NAMALWA (cell line): ENCODE measurements at regions not wholly inside any gene's neighbourhood (a gene's known extent, or its start where the extent isn't known, plus 50 kb on each side); places are given as distances from the start of the nearest gene placed in this dataset.
A peak's percentile ranks its signal among the peaks of the same experiment; 100 is the strongest.
"Not testable (repeated sequence)": the region's sequence is repeated elsewhere in the genome, so short reads cannot be mapped to it uniquely, and the experiment has no call there.

Experiments
- DNase-seq: peaks from one replicate; pipeline ENCODE4 v3.0.0-alpha.2; 2015; ENCODE audit warnings: low spot score

GRCh38 chr1:79969886-79970285 lies 963.4 kb upstream of the ADGRL4 start:
- DNase-seq: peak; percentile 7

GRCh38 chr1:79966438-79966837 lies 959.9 kb upstream of the ADGRL4 start:
- no peak for DNase-seq

- DNase-seq: no peak
Measured at GRCh38 chr1:79959635-79960034, 953.1 kb upstream of the ADGRL4 start.

DNA sequence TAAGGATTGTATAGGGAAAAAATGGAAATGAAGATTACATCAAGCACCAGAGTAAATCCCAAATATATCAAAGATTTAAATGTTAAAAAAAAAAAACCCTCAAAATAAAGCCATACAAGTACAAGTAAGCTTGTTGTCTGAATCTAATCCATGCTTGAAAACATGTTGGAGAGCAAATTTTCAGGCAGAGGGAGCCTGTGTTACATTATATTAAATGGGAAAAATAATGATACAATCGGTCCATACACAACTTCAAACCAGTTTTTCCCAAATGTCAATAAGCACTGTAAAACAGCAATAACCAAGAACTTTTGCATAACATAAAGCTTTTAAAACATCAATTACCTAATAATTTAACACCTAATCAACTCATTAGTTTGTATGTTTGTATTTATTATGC lies 949.4 kb upstream of the ADGRL4 start:
- no peak for DNase-seq

GRCh38 chr1:79950511-79950910 lies 944.0 kb upstream of the ADGRL4 start:
- no peak for DNase-seq

GRCh38 chr1:79945391-79945790 lies 938.9 kb upstream of the ADGRL4 start:
- DNase-seq: no peak

GRCh38 chr1:79929356-79929755 lies 922.8 kb upstream of the ADGRL4 start:
- no peak for DNase-seq

GRCh38 chr1:79928901-79929300 lies 922.4 kb upstream of the ADGRL4 start:
- DNase-seq: no peak

GRCh38 chr1:79920960-79921669 lies 914.6 kb upstream of the ADGRL4 start:
- DNase-seq: no peak

DNA sequence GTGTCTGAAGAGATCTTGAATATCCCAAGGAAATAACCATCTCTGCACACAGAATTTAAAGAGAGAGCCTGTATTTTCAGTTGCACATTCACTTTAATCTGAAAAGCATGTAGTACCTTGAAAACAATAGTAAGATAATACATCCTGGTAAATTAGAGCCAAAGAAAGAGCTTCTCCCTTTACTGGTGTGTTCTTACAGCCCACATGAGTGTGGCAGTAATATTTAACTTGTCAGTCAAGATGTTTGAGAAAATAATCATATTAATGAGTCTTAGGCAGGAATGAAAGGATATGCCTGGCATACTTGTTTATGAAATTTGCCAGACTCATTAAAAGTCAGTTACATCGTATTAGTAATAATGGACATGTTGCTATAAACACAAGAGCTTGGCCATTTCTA lies 908.4 kb upstream of the ADGRL4 start:
- no peak for DNase-seq

DNA sequence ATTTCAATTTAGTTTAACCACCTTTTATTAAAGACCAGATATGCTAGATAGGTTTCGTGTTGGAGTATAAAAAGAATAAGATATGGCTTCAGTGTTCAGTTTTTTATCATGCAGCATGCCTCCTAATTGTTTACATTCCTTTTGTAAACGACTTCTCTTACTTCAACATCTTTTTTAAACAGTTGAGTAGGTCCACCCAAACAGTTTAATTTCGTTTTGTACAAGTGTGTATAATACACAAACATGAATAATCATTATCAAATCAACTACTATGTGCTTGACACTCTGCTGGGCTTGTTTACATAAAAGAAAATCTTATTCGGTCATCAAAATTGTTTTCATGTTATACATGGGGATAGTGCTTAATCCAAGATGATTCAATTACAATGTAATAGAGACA lies 906.3 kb upstream of the ADGRL4 start:
- no peak for DNase-seq

DNA sequence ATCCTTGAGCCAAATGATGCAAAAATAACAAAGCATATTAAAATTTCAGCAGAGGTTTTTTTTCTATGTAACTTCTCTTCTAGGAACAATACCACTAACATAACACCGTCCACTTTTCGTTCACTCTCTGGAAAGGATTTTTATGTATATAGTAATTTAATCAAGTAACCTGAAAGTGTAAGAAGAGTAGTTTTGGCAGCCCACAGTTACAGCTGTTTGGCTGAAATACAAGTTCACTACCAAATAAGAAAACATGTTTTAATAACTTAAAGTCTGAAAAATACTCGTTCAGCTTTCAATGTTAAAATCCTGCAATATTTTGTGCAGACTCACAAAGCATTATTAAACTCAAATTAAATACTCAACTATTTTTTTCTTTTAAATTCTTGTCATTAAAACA lies 896.8 kb upstream of the ADGRL4 start:
- DNase-seq: no peak

GRCh38 chr1:79902418-79902817 lies 895.9 kb upstream of the ADGRL4 start:
- no peak for DNase-seq

- DNase-seq: no peak
Measured at GRCh38 chr1:79899914-79900313, 893.4 kb upstream of the ADGRL4 start.

GRCh38 chr1:79896140-79896539 lies 889.6 kb upstream of the ADGRL4 start:
- DNase-seq: no peak

DNA sequence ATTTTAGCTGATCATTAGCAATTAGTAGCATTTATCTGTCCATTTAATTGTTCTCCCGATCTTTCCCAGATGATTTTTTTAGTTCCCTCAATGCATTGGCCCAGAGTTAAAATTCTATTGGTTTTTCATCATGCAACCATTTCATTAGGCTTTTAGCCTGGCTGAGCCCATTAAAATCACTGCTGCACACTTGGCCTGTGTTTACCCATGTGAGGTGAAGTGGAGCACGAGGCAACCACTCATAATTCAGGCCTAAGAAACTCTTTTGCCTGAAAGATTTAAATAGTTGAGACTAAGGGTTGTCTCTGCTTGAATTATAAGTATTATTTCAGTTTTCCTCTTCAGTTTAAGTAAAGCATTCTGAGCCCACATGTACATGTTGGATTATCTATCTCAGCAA lies 889.0 kb upstream of the ADGRL4 start:
- no peak for DNase-seq

- DNase-seq: not testable (repeated sequence)
Measured at GRCh38 chr1:79894129-79894528, 887.6 kb upstream of the ADGRL4 start.

GRCh38 chr1:79887059-79887458 lies 880.5 kb upstream of the ADGRL4 start:
- DNase-seq: no peak

DNA sequence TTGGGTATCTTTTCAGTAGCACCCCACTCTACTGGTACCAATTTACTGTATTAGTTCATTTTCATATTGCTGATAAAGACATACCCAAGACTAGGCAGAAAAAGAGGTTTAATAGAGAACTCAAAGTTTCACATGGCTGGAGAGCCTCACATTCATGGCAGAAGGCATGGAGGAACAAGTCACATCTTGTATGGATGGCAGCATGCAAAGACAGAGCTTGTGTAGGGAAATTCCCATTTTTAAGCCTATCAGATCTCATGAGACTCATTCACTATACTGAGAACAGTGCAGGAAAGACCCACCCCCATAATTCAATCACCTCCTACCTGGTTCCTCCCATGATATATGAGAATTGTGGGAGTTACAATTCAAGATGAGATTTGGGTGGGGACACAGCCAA lies 878.6 kb upstream of the ADGRL4 start:
- no peak for DNase-seq

- no peak for DNase-seq
Measured at GRCh38 chr1:79877086-79877485, 870.6 kb upstream of the ADGRL4 start.

GRCh38 chr1:79875187-79875586 lies 868.7 kb upstream of the ADGRL4 start:
- no peak for DNase-seq

GRCh38 chr1:79874289-79874688 lies 867.8 kb upstream of the ADGRL4 start:
- no peak for DNase-seq

DNA sequence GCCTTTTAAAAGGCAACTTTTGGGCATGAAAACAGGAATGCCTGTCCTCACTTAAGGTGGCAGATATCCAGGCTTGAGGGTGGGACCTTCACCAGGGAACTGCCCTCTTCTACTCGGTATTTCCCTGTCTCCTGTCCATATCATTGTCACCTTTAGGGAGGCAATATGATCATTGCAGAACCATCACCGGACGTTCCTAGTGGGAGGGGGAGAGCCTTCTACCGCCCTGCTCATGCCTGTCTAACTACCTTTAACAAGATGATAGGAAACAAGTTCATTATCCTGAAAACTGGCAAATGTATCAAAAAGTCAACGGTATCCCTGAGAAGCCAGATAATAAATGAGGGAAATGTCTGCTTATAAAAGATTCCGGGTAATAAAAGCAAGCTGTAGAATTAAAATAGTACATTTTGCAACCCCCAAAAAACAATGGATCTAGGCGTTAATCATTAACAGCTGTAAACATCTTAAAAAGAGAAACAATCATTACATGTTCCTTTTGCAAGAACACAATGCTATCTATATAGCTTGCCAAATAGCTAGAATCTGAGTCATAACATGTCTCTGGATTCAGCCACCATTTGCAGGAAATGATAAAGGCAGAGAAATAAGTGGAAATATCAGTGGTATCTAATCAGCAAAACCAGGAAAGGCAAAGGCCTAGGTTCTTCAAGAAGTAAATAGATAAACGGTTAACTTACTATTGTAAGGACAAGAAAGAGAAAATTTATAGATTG lies 852.9 kb upstream of the ADGRL4 start:
- no peak for DNase-seq

- DNase-seq: peak; percentile 18
Measured at GRCh38 chr1:79852004-79852403, 845.5 kb upstream of the ADGRL4 start.
